GM12872 (cell line): ENCODE measurements at regions not wholly inside any gene's neighbourhood (a gene's known extent, or its start where the extent isn't known, plus 50 kb on each side); places are given as distances from the start of the nearest gene placed in this dataset.

Experiments used
- TF ChIP-seq, protein P1 (sequence below): IDR thresholded peaks from 3 replicates; pipeline ENCODE4 v1.5.1; 2011; ENCODE audit warnings: low read depth, mild to moderate bottlenecking, low read length, moderate library complexity; ENCODE audit not compliant: insufficient read depth

DNA sequence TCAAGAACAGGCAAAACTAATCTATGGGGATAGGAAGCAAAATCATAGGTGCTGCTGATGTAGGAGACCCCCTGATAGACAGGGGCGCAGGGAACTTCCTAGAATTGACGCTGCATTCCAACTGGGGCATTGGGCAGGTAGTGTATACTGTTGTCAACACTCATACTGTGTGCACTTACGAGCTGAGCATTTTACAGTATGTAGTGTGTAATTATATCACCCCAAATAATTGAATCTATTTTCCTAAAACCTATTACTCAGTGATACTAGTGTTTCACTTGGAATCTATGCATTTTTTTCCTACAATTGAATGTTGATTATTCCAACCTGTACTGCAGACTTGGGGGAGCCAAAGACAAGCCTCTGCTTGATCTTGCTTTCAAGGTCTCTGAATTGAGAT, 207.0 kb upstream of the PRKCQ start:
- TF ChIP-seq, protein P1, sequence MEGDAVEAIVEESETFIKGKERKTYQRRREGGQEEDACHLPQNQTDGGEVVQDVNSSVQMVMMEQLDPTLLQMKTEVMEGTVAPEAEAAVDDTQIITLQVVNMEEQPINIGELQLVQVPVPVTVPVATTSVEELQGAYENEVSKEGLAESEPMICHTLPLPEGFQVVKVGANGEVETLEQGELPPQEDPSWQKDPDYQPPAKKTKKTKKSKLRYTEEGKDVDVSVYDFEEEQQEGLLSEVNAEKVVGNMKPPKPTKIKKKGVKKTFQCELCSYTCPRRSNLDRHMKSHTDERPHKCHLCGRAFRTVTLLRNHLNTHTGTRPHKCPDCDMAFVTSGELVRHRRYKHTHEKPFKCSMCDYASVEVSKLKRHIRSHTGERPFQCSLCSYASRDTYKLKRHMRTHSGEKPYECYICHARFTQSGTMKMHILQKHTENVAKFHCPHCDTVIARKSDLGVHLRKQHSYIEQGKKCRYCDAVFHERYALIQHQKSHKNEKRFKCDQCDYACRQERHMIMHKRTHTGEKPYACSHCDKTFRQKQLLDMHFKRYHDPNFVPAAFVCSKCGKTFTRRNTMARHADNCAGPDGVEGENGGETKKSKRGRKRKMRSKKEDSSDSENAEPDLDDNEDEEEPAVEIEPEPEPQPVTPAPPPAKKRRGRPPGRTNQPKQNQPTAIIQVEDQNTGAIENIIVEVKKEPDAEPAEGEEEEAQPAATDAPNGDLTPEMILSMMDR, result no peak

DNA sequence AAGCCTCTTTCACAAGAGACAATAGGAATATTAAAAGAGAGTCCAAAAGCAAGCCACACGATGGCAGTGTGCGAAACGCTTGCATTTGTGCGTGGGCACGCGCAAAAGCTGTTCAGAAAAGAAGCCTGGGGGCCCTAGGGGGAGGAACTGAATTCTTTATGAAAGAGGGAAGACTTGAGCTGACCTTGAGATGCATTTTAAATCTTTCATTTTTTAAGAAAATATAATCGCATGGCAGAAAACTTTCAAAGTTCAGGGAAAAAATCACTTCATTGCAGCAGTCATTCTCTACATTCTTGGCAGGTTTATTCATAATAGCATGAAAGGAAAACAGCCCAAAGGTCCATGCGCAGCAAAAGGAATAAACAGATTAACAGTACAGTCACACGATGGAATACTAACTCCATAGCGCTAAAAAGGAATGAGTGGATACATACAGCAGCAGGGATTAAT, 206.5 kb upstream of the PRKCQ start:
- TF ChIP-seq, protein P1, result no peak

DNA sequence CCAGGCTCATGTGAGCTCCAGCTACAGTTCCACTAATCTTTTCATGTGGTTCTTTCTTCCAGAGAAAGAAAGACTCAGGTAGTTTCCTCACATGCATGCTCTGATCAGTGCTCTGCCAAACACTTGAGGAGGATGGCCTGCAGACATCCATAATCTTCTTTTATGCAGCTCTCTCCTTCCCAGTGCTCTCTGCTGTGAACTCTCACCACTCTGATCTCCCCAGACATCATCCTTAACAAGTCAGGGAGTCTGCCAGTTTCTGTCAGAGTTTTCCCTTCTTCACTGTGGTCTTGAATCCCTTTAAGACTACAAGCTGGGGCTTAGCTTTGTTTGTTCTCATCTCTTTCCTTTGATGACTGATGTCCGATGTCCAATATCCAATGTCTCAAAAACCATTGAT, 203.4 kb upstream of the PRKCQ start:
- TF ChIP-seq, protein P1, result no peak

DNA sequence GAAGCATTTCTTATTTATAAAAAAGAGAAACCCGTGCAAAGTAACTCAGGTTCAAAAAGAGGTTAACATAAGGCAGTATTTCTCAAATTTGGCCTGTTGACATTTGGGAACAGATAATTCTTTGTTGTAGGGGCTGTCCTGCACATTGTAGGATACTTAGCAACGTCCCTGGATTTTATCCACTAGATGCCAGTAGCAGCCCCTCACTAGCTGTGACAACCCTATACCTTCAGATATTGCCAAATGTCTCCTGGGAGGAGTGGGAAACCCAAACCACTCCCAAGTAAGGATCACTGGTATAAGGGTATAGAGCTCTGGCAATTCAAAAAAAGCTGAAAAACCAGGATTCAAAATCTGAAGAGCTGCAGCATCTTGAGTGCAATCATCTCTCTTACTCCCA, 202.3 kb upstream of the PRKCQ start:
- TF ChIP-seq, protein P1, result no peak

DNA sequence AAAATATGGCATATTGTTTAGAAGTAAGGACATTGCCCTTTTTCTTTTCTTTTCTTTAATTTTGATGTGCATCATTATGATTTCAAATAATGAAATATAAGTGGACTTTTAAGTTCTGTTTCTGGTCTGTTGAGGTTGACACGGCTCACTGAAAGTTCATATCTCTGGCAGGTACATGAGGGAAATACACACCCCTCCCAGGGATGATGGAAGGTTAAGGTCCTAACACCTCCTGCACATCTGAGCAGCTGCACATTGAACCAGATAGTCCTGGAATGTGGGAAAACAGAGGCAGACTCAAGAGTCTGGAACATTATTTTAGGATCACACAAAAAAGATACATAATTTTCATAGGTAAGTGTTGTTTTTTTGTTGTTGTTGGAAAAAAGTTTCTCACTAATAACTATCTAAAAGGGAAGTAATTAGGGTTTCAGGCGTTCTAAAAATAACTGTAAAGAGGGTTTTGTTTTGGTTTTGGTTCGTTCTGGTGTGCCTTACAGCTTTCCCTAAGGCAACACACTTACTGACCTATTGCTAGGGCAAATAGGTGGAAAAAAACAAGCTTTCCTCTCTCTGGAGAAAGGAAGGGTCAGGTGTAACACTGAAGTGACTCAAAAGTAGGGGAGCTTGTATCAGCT, 201.2 kb upstream of the PRKCQ start:
- TF ChIP-seq, protein P1, result no peak

DNA sequence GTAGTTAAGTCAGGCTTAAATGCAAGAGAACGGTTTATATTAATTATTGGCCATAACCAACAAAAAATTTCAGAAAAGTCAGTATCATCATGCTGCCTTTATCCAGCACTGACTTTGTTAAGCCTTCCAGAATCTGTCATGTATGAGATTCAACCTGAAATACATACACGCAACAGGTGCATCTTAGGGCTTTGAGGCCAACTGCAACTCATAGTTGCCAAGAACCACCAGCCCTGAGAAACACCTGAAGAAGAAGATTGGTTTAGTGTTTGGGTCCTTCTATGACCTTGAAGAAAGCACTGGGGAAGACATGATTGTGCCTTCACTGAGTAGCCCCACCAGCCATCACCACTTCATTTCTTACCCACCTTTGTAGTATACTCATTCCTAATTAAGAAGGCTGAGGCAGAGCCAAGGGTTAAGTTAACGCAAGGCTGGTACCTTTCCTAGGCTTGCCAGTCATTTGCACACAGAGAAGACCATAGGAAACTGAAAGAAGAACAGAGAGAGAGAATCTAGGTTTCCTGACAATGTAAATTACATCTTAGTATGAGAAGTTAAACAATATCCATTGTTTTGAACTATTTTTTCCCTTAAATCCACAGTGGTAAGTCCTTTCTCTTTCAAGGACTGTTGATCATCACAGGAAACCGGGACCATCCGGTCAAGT, 200.1 kb upstream of the PRKCQ start:
- TF ChIP-seq, protein P1, result no peak

DNA sequence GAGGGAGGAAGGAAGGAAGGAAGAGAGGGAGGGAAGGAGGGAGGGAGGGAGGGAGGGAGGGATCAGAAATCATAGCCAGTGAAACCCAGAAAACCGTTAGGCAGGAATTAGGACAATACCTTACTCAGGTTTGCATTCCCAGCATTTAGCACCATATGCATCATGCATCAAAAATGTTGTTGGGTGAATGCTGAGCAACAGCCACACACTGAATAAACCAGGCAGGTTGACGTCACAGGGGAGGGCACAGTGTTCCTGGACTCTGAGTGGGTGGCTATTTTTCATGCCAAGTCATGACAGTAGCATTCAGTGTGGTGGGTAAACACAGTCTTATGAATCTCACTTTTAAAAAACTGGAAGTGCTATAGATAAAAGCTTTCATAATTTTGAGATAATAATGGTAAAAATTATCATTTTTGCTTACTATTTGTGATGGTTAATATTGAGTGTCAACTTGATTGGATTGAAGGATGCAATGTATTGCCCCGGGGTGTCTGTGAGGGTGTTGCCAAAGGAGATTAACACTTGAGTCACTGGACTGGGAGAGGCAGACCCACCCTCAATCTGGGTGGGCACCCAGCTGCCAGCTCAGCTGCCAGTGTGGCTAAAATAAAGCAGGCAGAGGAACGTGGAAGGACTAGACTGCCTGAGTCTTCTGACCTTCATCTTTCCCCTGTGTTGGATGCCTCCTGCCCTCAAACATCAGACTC, 199.1 kb upstream of the PRKCQ start:
- TF ChIP-seq, protein P1, result no peak
